Stimulated activated naive B cell treated with anti-CD40 and anti-IgM and Interleukin-4, amounts not matched to agents 10 μg/mL and 1 μg/mL and 100 μg/mL, for 72 hours (primary cell): ENCODE measurements at regions not wholly inside any gene's neighbourhood (a gene's known extent, or its start where the extent isn't known, plus 50 kb on each side); places are given as distances from the start of the nearest gene placed in this dataset.

Source experiments
- ATAC-seq, 2 donors: fragments of 150-1000 bp; cut with Tn5 transposase; replicated peaks; 2 replicates each; pipeline ENCODE4 v1.10.0; 2021; ENCODE audit warnings: moderate library complexity in 1 of 2
- DNase-seq: peaks from one replicate; pipeline ENCODE4 v3.0.0; 2021
- H3K27ac Mint-ChIP-seq: one replicate; pipeline ENCODE4 v1.8.0; 2022; ENCODE audit warnings: mild to moderate bottlenecking, mixed read lengths
- H3K27me3 Mint-ChIP-seq, 2 donors: one replicate each; pipeline ENCODE4 v1.8.0; 2022; ENCODE audit warnings: mixed read lengths in 2 of 2
- H3K36me3 Mint-ChIP-seq, 2 donors: one replicate each; pipeline ENCODE4 v1.8.0; 2022; ENCODE audit warnings: mixed read lengths in 2 of 2, mild to moderate bottlenecking in 1 of 2
- H3K4me1 Mint-ChIP-seq, 2 donors: one replicate each; pipeline ENCODE4 v1.8.0; 2022; ENCODE audit warnings: mixed read lengths in 2 of 2, mild to moderate bottlenecking in 1 of 2
- H3K4me3 Mint-ChIP-seq, 2 donors: one replicate each; pipeline ENCODE4 v1.8.0; 2022; ENCODE audit warnings: mild to moderate bottlenecking in 2 of 2, mixed read lengths in 2 of 2, moderate library complexity in 1 of 2
- H3K9me3 Mint-ChIP-seq, 2 donors: one replicate each; pipeline ENCODE4 v1.8.0; 2022; ENCODE audit warnings: mixed read lengths in 2 of 2, mild to moderate bottlenecking in 1 of 2

GRCh38 chr5:20370061-20370460 lies 382.1 kb upstream of the CDH18 start:
- ATAC-seq (no peak), DNase-seq (no peak)
- H3K27ac Mint-ChIP-seq, result no peak overlapping the region
- peaks cover 0 to 4% of the 10 kb centered on the region in 2 donors for H3K9me3 Mint-ChIP-seq
- no peaks in the 10 kb centered on the region for H3K4me1 Mint-ChIP-seq
- H3K36me3 Mint-ChIP-seq, result no peaks in the 10 kb centered on the region
- no peaks in the 10 kb centered on the region for H3K27me3 Mint-ChIP-seq
- no peak overlapping the region for H3K4me3 Mint-ChIP-seq

GRCh38 chr5:20369518-20369885 lies 381.5 kb upstream of the CDH18 start:
- Mint-ChIP-seq H3K27me3 (no peaks in the 10 kb centered on the region), H3K4me1 (no peaks in the 10 kb centered on the region), H3K4me3 (no peak overlapping the region), H3K36me3 (no peaks in the 10 kb centered on the region), H3K27ac (no peak overlapping the region), H3K9me3 (peaks cover 0 to 4% of the 10 kb centered on the region in 2 donors)
- DNase-seq (no peak), ATAC-seq (no peak)

DNA sequence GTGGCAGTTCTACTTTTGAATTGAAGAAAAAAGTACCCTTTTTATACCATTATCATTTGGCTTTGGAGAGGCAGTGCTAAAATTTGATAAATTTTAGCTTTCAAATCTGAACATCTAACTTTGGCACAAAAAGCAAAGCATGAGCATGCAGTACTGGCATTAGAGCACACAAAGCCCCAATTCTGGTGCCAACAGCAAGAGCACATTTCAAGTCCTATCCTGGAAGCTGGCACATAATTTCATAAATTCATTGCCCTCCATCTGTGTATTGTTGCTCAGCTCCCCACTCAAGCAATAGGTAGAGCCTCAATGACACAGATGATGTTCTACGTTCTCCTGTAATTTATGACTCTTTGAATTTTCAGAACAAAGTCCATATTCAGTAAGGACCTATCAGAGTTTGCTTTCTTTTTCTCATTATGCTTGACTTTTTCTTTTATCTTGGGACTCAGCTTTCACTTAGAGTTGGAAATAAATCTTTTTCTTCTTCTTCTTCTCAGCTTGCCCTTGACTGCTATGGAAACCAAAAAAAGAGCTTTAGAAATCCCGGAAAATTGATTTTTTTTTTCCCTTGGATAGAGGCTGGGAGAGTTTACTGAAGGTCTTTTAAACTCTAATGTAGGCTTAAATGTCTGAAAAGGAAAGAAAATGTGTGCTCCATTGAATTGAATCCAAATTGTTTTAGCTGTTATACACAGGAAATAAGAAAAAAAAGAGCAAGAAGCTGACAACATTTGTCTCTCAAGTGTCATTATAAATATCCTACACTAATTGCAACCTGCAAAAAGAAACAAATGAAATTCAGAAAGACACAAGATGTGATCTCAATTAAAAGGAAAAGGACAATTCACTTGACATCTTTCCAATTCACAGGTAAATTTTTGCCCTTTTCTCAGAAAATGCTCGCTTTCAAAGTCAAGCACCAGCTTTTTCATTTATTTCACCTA lies 380.8 kb upstream of the CDH18 start:
- H3K9me3 Mint-ChIP-seq, result peaks cover 0 to 4% of the 10 kb centered on the region in 2 donors
- no peaks in the 10 kb centered on the region for H3K27me3 Mint-ChIP-seq
- DNase-seq (no peak), ATAC-seq (no peak)
- H3K36me3 Mint-ChIP-seq, result no peaks in the 10 kb centered on the region
- H3K4me1 Mint-ChIP-seq, result no peaks in the 10 kb centered on the region
- H3K4me3 Mint-ChIP-seq, result no peak overlapping the region
- H3K27ac Mint-ChIP-seq, result no peak overlapping the region

- no peak overlapping the region for H3K4me3 Mint-ChIP-seq
- H3K36me3 Mint-ChIP-seq, result no peaks in the 10 kb centered on the region
- no peak for ATAC-seq
- DNase-seq, result no peak
- H3K9me3 Mint-ChIP-seq, result peaks cover 0 to 6% of the 10 kb centered on the region in 2 donors
- H3K4me1 Mint-ChIP-seq, result no peaks in the 10 kb centered on the region
- no peaks in the 10 kb centered on the region for H3K27me3 Mint-ChIP-seq
- H3K27ac Mint-ChIP-seq, result no peak overlapping the region
Observed at GRCh38 chr5:20367178-20367577, 379.2 kb upstream of the CDH18 start.

- H3K4me3 Mint-ChIP-seq, result no peak overlapping the region
- H3K27me3 Mint-ChIP-seq, result no peaks in the 10 kb centered on the region
- H3K4me1 Mint-ChIP-seq, result no peaks in the 10 kb centered on the region
- DNase-seq, result no peak
- no peaks in the 10 kb centered on the region for H3K36me3 Mint-ChIP-seq
- peaks cover 0 to 2% of the 10 kb centered on the region in 2 donors for H3K9me3 Mint-ChIP-seq
- H3K27ac Mint-ChIP-seq, result no peak overlapping the region
- ATAC-seq, result no peak
Observed at GRCh38 chr5:20360263-20360662, 372.3 kb upstream of the CDH18 start.

DNA sequence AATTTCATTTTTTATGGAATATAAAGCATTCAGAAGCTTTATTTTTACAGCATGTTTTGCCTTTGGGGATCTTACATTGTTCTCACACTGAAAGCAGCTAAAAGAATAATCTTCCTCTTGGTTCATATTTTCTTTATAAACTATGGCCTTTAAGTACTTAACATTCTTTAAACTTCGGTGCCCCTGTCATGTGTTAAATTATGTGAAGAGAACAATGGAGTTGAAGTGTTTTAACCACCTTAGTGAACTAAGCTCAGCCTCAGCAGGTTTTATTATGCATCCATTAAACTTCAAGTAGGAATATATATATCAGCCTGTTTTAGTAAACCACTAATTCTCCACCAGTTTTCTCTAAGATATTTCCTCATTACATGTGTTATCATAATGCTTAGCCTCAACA lies 371.4 kb upstream of the CDH18 start:
- H3K4me3 Mint-ChIP-seq, result no peak overlapping the region
- no peaks in the 10 kb centered on the region for H3K4me1 Mint-ChIP-seq

DNA sequence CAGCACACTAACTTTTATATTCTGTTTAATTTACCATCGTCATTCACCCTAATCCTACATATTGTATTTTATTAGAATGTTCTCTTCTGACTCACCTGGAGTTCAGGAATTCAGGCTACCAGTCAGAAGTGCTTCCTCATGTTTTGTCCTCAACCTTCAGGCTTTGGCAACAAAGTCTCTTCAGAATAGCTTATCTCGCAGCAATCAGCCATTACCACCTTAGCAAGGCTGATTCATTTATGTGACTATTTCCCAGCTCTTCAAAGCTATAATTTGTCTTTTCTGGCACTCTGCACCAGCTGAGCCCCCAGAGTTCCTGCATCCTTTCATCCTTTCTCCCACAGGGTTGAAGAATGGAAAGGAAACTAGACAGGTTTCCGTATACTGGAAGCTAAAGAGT lies 365.5 kb upstream of the CDH18 start:
- Mint-ChIP-seq H3K27me3 (no peaks in the 10 kb centered on the region), H3K36me3 (no peaks in the 10 kb centered on the region), H3K9me3 (no peaks in the 10 kb centered on the region), H3K4me3 (no peak overlapping the region), H3K4me1 (no peaks in the 10 kb centered on the region), H3K27ac (no peak overlapping the region)
- DNase-seq (no peak), ATAC-seq (no peak)

More for the DNA sequence above, 371.4 kb upstream of the CDH18 start:
- DNase-seq (no peak), ATAC-seq (no peak)
- H3K27me3 Mint-ChIP-seq, result no peaks in the 10 kb centered on the region
- H3K27ac Mint-ChIP-seq, result no peak overlapping the region
- H3K36me3 Mint-ChIP-seq, result no peaks in the 10 kb centered on the region
- H3K9me3 Mint-ChIP-seq, result peaks cover 0 to 2% of the 10 kb centered on the region in 2 donors

GRCh38 chr5:20351849-20352248 lies 363.8 kb upstream of the CDH18 start:
- no peaks in the 10 kb centered on the region for H3K36me3 Mint-ChIP-seq
- peaks cover 0 to 7% of the 10 kb centered on the region in 2 donors for H3K9me3 Mint-ChIP-seq
- H3K4me1 Mint-ChIP-seq, result no peaks in the 10 kb centered on the region
- no peak overlapping the region for H3K4me3 Mint-ChIP-seq
- H3K27me3 Mint-ChIP-seq, result no peaks in the 10 kb centered on the region
- DNase-seq, result no peak
- no peak for ATAC-seq
- H3K27ac Mint-ChIP-seq, result no peak overlapping the region

GRCh38 chr5:20348321-20348720 lies 360.3 kb upstream of the CDH18 start:
- Mint-ChIP-seq H3K36me3 (no peaks in the 10 kb centered on the region), H3K4me1 (no peaks in the 10 kb centered on the region), H3K4me3 (no peak overlapping the region), H3K9me3 (peaks cover 0 to 7% of the 10 kb centered on the region in 2 donors), H3K27ac (no peak overlapping the region), H3K27me3 (no peaks in the 10 kb centered on the region)
- ATAC-seq, result no peak
- DNase-seq, result no peak

DNA sequence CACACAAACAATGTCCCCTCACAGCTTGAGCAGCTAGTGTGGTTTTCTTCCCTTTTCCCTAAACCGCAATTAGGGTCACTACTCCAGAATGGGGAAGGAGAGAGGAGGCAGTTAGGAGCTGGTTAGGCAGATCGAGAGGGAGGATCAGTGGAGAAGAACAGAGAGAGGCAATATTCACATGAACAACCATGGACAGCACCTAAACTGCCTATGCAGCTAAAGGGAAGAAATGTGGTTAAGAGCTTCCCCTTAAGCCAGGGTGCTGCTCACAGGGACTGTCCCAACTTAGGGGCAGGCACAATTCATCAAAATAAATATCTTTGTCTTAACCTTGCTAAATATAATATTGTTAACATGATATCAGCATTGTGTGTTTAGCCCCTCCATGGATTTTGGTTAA lies 359.3 kb upstream of the CDH18 start:
- Mint-ChIP-seq H3K4me1 (no peaks in the 10 kb centered on the region), H3K27ac (no peak overlapping the region), H3K36me3 (no peaks in the 10 kb centered on the region), H3K4me3 (no peak overlapping the region), H3K9me3 (peaks cover 0 to 7% of the 10 kb centered on the region in 2 donors), H3K27me3 (no peaks in the 10 kb centered on the region)
- DNase-seq (no peak), ATAC-seq (peak; percentile 39 to 52)

GRCh38 chr5:20340126-20340525 lies 352.1 kb upstream of the CDH18 start:
- no peaks in the 10 kb centered on the region for H3K27me3 Mint-ChIP-seq
- ATAC-seq (no peak), DNase-seq (no peak)
- no peak overlapping the region for H3K4me3 Mint-ChIP-seq
- no peaks in the 10 kb centered on the region for H3K4me1 Mint-ChIP-seq
- peaks cover 0 to 9% of the 10 kb centered on the region in 2 donors for H3K9me3 Mint-ChIP-seq
- H3K27ac Mint-ChIP-seq, result no peak overlapping the region
- H3K36me3 Mint-ChIP-seq, result no peaks in the 10 kb centered on the region

DNA sequence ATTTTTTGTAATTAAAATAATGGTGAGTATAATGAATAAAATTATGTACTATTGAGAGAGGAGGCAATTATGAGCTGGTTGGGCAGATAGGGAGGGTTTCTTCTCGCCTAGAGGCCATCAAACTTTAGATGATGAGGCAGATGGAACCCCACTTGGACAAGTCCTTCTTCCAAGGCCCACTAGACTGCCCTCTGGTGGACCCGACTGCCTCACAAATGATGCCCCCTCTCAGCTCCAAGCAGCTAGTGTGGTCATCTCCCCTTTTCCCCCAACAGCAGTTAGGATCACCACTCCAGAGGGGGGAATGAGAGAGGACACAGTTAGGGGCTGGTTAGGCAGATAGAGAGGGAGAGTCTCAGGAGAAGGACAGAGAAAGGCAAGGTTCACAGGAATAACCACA lies 348.0 kb upstream of the CDH18 start:
- no peak for ATAC-seq
- no peak for DNase-seq
- Mint-ChIP-seq H3K36me3 (no peaks in the 10 kb centered on the region), H3K9me3 (peaks cover 0 to 13% of the 10 kb centered on the region in 2 donors), H3K27me3 (no peaks in the 10 kb centered on the region), H3K4me3 (no peak overlapping the region), H3K4me1 (no peaks in the 10 kb centered on the region), H3K27ac (no peak overlapping the region)

DNA sequence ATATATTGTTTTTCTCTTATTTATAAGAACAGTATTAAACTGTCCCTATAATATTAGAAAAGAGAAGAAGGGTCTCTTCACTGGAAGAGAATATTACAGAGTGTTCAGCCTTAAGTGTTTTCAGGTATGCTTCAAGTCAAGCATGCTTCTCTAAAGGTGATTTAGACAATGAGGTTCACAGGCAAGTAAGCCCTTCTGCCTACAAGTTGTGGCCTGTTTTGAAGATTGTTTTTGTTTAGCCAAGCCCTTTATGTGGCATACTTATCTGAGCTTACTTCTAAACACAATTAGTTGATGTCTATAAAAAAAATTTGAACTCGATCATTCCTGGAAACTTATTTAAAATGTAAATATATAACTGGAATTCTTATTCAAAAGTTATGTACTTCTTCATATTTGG lies 343.8 kb upstream of the CDH18 start:
- H3K4me3 Mint-ChIP-seq, result no peak overlapping the region
- no peaks in the 10 kb centered on the region for H3K36me3 Mint-ChIP-seq
- no peak overlapping the region for H3K27ac Mint-ChIP-seq
- H3K27me3 Mint-ChIP-seq, result no peaks in the 10 kb centered on the region
- peaks cover 0 to 8% of the 10 kb centered on the region in 2 donors for H3K9me3 Mint-ChIP-seq
- DNase-seq, result no peak
- H3K4me1 Mint-ChIP-seq, result no peaks in the 10 kb centered on the region
- ATAC-seq, result no peak

DNA sequence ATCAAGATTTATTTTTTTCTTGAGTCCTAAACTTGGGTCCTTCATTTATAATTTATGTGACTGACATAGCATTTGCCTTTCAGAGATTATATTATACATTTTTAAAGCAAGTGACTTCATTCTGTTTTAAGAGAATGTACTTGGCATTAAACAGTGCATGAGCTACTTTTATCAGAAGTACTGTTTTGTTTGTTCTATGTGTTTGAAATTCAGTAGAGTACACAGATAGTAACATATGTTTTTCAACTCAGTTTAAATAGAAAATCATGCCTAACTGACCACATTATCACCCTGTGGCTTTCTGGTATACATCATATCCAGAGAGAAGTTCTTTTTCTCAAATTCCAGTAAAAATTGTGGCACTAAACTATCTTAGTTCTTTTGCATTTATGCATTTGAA lies 335.3 kb upstream of the CDH18 start:
- DNase-seq, result no peak
- Mint-ChIP-seq H3K9me3 (peaks cover 0 to 5% of the 10 kb centered on the region in 2 donors), H3K27me3 (no peaks in the 10 kb centered on the region), H3K4me1 (no peaks in the 10 kb centered on the region), H3K36me3 (no peaks in the 10 kb centered on the region), H3K27ac (no peak overlapping the region), H3K4me3 (no peak overlapping the region)
- ATAC-seq, result no peak

DNA sequence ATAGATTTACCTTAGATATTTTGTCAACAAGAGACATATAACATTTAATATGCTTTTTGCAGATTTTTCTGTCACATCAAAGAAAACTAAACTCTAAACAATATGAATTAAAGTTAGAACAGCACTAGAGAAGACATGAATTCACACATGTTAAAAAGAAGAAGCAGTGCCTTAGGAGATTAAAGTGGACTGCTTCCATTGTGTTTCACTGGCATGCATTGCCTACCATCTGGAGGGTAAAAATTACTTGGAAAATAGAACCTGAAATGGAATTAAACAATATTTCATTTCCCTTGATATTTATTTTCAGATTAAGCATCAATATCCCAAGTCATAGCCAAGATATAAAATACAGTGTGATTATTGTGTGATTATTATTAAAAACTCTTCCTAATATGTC lies 319.4 kb upstream of the CDH18 start:
- Mint-ChIP-seq H3K27me3 (no peaks in the 10 kb centered on the region), H3K4me1 (no peaks in the 10 kb centered on the region), H3K9me3 (peaks cover 0 to 3% of the 10 kb centered on the region in 2 donors), H3K36me3 (no peaks in the 10 kb centered on the region), H3K4me3 (no peak overlapping the region), H3K27ac (no peak overlapping the region)
- DNase-seq, result no peak
- no peak for ATAC-seq
